ENCODE measurements at regions not wholly inside any gene's neighbourhood (a gene's known extent, or its start where the extent isn't known, plus 50 kb on each side); places are given as distances from the start of the nearest gene placed in this dataset.

GRCh38 chr2:221851531-221852045 lies 279.5 kb upstream of the EPHA4 start:
- TF ChIP-seq CTCF (IDR thresholded peaks at IDR 0.05) (no peak), POLR2A (IDR thresholded peaks at IDR 0.05) (no peak)
